ENCODE measurements at regions not wholly inside any gene's neighbourhood (a gene's known extent, or its start where the extent isn't known, plus 50 kb on each side); places are given as distances from the start of the nearest gene placed in this dataset.

DNA sequence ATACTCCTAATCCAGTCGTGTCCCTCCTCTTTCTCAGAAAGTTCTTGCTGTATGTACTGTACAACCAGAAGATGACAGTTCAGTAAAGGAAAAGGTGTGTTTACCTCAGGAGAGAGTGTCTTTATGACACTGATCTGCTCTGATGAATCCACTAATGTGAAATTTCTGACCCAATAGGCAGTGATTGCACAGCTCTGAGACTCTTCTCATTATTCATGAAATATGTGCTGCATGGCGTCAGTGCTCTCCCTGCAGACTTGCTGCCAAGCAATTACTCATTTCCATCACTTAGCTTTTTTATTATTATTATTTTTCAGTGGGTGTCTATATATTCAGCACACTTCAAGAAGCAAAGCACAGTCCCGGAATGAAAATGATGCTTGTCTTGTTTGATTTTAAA lies 389.0 kb downstream of the RASEF start:
- no peak for DNase-seq

DNA sequence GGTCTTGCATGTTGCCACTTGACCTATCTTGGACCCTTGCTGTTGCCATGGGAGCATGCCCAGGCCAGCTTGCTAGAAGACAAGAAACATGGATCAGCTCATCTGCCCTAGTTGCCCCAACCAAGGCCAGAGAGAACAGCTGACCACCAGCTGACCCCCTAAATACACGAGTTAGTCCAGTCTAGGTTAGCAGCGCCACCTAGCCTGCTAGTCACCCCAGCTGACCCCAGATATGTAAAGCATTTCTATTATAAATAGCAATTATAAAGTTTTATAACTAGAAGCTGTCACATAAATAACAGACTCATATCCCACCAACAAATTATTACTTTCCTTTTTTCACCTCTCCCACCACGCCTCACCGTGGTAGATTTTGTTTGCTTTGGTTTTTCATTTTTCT lies 387.8 kb downstream of the RASEF start:
- no peak for DNase-seq

DNA sequence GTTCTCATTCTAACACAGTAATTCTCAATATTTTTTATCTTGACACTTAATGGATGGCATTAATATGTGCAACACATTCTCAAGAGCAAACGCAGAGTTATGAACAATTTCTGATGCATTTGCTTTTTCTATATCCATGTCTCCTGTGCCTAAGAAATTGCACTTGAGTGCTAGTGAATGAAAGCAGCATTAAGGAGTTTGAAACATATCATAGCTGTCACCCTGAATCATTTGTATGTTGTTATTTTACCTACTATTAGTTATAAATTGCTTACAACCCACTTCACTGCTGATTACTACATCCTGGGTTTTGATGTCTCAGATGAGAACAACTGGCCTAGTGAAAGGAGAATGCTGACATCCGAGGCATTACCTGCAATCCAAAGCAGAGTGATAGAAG lies 387.3 kb downstream of the RASEF start:
- no peak for DNase-seq

DNA sequence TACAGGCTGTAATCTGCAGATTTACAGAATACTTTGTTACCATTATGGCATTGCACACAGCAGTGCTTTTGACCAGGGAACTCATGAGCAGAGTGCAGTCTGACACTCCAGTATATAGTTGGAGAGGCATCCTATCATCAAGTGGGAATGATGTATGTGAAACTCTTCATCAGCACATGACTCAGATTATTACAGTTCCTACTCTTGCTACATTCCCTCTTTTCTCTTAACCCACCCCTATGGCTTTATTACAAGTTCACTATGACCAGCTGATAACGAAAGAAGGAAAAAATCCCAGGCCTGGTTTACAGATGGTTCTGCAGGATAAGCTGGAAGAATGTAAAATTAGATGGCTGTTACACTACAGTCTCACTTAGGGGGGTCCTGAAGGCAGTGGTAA lies 385.9 kb downstream of the RASEF start:
- DNase-seq = no peak

DNA sequence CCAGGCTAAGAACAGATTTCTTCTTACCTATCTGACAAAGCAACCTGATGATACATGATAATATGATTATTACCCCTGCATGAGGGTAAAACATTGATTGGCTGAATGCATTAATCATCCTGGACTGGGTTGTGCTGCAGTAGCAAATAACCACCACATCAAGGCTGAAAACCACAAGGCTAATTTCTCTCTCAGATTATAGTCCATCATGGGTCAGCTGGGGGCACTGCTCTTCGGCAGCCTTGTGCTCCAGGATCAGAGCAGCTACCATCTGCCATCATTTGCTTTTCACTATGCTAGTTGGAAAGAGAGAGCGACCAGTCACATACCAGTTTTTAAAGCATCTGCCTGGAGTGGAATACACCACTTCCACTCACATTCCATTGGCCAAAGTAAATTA lies 383.5 kb downstream of the RASEF start:
- no peak for DNase-seq

DNA sequence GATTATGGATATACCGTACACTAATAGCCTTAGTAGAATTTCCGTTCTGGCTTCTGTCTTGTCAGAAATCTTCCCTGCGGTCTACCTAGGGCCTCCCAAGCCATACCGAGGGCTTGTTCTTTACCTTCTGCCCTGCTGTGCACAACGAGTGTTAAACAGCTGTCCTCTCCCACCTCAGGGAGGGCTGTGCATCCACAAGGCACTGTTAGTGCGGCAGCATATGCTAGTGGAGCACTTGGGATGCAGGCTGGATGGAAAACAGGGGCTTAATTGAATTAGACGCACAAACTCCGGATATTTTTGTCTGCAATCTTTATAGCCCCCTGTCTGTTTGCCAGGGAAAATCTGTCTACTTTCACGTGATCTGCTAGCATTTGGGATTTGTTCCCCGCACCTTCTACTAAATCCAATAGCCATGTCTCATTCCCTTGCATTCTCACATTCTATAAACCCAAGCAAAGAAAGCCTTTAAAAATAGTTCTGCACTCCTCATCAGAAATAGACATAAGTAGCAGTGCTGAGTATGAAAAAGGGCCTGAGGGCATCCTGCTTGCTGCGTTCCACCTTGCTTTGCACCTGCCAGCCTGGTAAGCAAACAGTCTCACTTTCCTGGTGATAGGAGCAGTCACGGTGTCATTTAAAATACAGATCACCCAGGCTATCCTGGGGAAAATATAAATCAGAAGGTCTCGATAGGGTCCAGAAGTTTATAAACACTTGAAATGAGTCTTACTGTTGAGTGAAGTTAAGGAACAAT lies 382.6 kb downstream of the RASEF start:
- no peak for DNase-seq

DNA sequence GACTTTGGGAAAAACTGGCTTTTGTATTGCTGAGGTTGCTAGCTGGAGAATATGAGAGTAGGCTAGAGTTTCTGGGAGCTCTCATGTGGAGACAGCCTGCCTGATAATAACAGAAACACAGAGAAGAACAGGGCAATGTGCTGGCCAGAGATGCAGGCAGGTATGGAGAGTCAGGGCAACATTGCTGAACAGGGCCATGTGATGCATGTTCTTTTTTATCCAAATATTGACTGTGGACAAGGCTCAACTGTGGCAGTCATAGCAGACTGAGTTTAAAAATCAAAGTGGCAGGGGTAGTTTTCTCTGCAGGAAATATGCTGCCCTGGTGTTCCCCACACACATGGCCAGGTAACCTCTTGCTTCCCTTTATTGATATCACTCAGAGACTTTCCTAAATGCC lies 381.1 kb downstream of the RASEF start:
- DNase-seq = no peak

DNA sequence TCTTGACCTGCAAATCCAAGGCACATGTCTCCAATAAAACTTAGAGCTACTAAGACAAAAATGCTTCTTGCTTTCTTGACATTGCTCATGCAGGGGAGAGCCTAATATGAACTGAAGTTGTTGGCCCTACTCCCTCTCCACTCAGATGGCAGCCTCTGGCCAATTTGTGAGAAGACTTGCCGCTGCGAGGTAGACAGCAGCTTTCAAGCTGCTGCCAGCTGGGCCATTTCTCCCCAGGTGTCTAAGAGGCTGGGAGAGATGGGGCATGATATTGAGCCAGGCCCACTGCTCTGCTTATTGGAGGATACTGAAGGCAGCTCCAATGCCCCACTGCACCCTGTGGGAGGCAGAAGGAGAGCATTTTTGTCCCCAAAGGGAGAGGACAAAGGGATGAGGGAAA lies 380.5 kb downstream of the RASEF start:
- no peak for DNase-seq

DNA sequence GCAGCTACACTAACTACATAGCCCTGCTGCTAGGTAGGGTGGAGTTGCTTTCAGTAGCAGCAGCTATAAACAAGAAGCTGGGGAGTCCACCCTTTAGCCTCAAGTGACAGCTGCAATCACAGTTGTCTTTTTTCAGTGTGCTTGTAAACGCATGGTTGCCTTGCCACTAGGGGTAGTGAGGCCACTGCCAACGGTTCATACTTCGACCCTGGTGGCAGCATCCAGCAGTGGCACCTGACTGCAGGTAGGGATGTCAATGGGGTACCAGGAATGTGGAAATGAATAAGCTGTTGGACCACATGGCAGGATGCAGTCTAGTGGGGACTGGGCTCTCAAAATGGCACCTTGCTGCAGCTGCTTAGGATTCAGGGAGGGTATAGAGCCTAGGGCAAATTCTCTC lies 367.2 kb downstream of the RASEF start:
- no peak for DNase-seq

DNA sequence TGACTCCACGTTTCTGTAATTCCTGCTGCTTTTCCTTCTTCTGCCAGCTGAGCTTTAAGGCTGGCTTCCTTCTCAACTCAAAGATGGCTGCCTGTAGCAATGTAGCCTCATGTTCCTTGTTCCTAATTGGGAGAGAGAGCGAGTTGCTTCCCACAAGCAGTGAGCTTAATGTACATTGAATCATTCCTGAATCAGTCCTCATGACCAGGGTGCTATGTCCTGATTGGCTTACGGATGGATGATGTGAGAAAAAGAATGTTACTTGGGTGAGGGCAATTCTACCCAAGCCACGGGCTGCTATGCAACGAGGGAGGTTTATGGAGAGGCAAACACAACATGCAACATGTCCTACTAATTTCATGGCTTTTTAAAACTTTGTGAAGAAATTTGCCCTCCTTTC lies 356.2 kb downstream of the RASEF start:
- DNase-seq = no peak

DNA sequence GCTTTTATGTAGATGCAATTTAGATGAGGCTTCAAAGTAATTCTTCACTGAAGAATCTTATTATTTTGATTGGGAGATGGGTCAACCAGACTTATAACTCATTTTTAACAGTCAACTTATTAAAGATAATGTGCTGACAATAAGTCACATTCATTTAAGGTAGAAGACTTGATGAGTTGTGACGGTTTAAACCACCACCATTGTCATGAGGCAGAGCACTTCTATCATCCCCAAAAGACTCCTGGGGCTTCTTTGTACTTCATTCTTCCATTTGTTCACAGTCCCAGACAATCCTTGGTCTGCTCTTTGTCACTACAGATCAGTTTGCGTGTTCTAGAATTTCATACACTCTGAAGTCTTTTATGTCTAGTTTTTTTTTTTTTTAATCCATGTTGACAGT lies 346.1 kb downstream of the RASEF start:
- DNase-seq = no peak

DNA sequence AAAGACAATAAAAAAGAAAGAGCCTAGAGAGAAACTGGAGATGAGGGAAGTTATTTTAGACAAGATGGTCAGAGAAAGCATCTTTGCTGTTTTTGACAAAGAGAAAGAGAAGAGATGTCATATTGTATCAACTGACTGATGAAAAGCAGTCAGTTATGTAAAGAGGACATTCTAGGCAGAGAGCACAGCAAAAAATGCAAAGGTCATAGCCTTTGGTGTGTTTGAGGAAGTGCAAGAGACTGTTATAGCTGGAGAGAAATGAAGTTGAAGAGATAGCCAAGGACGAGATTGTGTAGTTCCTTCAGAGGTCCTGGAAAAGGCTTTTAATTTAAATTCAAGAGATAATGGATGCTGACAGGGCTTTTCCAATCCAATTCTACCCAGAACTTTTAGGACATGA lies 342.4 kb downstream of the RASEF start:
- DNase-seq = no peak

DNA sequence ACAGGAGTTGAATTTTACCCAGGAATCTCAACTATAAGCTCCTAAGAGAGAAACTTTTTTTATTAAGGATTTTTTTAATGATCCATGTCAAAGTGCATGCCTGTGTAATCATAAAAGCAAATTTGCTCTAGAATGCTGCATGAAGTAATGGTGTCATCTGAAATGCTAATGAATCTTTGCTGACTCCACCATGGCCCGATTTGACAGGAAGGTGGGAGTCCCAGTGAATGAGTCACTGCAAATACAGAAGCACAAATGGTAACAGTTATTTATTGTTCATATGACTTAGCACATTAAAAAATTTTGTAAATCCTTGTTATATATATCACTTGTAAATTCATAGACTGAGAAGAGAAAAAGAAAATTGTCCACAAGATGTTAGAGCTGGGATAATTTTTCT lies 341.3 kb downstream of the RASEF start:
- DNase-seq = no peak

DNA sequence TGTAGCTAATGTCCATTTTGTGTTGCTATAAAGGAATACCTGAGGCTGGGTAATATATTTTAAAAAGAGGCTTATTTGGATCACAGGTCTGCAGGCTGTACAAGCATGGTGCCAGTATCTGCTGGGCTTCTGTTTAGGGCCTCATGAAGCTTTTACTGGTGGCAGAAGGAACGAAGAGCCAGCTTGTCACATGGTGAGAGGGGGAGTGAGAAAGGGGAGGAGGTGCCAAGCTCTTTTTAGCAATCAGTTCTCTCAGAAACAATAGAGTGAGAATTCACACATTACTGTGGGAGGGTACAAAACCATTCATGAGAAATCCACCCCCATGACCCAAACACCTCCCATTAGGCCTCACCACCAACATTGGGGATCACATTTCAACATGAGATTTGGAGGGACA lies 340.9 kb downstream of the RASEF start:
- DNase-seq = no peak

DNA sequence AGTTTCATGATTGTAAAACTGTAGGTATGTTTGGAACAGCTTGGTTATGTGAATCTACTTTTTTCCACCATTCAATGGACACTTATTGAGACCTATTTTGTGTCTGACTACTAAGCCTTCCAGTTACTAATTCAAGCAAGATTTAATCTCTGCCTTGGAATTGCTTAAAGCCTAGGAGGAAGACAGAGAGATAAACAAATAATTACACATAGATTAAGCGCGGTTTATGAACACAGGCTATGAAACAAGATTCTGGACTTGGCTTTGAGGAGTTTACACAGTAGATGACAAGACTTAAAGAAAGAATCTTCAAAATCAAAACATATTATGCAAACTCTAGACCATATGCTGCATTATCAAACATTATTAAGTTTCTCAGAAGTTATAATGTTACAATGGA lies 340.4 kb downstream of the RASEF start:
- DNase-seq = no peak

DNA sequence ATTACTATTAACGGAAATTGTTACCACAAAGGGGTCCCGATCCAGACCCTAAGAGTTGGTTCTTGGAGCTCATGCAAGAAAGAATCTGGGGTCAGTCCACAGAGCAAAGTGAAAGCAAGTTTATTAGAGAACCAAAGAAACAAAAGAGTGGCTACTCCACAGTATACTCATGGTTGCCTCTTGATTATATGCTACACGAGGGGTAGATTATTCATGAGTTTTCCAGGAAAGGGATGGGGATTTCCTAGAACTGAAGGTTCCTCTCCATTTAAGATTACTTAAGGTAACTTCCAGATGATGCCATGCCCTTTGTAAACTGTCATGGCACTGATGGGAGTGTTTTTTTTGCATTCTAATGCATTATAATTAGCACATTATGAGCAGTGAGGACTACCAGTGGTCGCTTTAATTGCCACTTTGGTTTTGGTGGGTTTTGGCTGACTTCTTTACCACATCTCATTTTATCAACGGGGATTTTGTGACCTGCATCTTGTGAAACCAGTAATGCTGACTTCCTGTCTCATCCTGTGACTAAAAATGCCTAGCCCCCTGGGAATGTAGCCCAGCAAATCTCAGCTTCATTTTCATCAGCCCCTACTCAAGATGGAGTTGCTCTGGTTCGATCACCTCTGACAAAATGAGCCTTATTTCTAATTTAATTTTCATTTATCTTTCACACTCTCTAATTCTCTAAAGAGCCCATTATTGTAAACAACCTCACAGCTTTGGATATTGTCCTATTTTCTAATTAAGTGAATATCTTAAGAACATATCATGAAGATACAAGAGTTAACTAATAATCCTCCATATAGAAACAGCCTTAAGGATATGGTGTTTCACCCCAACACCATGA lies 336.3 kb downstream of the RASEF start:
- no peak for DNase-seq

DNA sequence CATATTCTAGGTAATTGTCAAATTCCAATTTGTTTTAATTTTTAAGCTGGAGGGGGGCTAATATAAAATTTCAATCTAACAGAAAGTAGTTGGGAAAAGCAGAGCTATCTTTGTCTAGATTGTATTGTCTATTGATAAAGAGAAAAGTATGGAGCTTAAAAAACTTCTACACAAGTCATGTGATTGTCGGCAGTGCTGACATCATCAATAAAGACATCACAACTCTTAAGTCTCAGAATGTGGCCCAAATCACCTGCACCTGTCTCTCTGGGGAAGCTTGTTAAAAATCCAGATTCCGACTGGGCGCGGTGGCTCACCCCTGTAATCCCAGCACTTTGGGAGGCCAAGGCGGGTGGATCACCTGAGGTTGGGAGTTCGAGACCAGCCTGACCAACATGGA lies 333.8 kb downstream of the RASEF start:
- no peak for DNase-seq

DNA sequence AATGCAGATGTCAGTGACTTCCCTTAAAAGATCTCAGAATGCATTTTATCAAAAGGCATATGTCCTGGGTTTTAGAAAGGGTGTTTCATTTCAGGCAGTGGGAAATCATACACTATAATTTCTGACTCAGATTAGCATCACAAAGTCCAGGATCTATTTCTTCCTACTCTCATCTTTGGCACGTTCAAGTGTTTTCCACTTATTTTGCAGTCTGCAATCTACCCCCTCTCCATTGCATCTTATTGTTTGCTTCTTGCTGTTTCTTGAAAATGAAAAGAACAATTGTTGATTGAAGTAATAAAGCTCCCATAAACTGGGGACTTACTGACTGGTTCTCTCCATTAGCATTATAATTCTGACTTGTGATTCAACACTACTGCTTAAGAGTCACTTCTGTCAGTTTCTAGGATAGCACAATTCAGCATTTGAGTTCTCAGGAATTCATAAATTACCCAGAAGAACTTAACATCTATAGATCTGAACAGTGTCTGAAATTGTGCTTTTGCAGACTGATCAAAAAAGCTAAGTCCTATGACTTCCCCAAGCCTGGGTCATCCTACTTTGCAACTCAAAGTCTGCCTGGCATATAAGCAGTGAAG lies 332.9 kb downstream of the RASEF start:
- DNase-seq = no peak

DNA sequence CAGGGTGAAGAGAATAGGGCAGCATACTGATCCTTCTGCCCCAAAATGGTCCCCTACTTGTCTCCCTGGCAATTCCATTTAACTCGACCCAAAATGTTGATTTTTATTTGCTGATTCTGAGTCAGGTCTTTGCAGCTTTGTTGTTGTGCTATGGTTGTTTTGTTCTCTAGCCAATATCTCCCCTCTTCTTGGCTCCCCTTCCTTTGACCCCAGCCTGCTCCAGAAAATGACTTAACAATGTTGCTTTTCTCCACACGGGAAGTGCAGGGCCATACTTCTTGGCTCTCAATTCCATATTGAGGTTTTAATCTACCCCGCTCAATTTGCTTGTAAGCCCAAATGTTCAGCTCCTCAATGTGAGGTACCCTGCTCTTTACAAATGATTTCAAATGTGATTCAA lies 330.0 kb downstream of the RASEF start:
- no peak for DNase-seq

DNA sequence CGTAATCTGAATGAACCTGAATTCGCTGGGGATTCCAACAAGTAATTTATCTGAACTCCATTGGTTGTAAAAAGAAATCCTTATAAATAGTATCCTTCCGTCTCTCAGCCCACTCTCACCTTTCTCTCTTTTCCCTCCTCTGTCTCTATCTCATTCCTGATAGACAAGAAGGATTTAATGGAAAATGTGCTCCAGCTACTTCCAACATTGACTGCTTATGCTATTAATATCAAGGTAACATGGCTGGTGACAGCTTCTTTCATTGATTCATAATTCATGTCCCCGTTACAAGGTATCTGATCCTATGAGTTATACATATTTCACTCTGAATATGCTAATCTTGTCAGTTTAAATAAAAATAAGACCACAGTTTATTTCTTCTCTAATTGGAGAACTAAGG lies 326.8 kb downstream of the RASEF start:
- DNase-seq = no peak

DNA sequence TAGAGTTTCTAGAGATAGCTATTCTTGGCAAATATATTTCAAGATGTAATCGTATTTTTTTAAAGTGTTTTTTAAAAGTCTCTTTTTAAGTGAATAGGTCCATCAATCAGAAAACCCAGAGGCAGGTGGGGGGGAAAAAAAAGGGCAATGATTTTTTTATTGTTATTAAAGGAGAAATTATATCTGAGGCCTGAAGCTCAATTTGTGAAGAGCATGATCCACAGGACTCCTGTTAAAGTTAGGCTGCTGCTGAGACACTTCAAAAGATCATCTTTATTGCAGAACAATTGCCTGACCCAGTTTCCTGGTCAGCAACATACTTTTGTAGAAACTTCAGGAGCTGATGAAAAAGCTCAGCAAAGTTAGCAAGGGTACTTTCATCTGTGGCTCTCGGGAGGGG lies 326.2 kb downstream of the RASEF start:
- no peak for DNase-seq

DNA sequence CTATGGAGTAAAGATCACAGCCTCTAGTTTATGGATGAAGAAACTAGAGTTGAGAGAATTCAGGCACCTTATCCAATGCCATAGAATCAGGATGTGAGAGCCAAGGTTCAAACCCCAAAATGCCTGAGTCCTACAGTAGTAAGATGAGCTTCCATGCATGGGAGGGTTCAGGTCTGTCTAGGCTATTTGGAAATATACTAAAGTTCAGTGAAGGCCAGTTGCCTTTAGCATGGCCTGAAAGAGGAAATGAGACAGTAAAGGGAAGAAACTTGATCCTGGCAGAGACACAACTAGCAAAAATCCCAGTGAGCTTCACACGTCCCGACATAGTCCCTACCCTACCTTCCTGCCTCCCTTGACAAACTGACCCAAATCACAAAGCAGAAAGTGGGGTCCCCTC lies 317.0 kb downstream of the RASEF start:
- DNase-seq = no peak

DNA sequence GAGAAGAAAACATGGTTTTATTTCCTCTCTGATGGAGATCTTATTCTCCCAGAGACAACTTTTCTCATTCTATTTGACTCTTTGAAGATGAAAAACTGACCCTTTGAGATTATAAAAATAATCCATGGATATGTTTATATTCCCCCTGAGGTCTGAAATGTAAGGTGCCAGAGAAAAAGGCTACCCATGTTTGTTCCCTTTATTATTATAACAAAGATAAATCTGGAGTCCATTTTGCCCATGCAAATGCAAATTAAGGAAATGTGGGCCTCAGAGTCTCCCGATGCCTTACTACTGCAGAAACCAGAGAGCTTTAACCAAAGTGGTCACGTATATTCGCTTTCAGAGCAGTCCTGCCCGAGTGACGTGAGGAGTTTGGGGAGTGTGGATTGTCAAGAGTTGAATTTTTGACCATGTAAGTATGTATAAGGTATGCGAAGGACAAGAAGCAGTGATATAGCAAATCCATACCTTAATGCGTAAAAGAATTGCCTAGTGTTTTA lies 312.5 kb downstream of the RASEF start:
- no peak for DNase-seq

DNA sequence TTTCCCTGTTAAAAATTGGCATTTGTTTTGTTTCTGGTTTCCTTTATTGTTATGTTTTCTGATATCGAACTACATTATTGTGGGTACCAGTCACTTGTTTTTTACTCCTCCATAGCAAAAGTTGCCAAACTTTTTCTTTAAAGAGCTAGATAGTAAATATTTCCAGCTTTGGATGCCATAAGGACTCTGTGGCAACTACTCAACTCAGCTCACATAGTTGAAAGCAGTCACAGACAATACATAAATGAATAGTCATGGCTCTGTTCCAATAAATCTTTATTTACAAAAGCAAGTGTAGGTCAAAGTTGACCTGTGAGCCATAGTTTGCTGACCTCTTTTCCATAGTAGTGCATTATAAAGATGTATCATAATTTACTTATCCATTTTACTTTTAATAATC lies 305.0 kb downstream of the RASEF start:
- no peak for DNase-seq

Data from CD4-positive, alpha-beta T cell treated with Interleukin-1 beta for 1 hour (primary cell).